CD4-positive, alpha-beta T cell treated with Interleukin-12 subunit alpha and Interleukin-12 subunit beta, for 1 hour (primary cell): ENCODE measurements at regions not wholly inside any gene's neighbourhood (a gene's known extent, or its start where the extent isn't known, plus 50 kb on each side); places are given as distances from the start of the nearest gene placed in this dataset.

Experiments
- DNase-seq: peaks from one replicate; pipeline ENCODE4 v3.0.0-alpha.2; 2020

DNA sequence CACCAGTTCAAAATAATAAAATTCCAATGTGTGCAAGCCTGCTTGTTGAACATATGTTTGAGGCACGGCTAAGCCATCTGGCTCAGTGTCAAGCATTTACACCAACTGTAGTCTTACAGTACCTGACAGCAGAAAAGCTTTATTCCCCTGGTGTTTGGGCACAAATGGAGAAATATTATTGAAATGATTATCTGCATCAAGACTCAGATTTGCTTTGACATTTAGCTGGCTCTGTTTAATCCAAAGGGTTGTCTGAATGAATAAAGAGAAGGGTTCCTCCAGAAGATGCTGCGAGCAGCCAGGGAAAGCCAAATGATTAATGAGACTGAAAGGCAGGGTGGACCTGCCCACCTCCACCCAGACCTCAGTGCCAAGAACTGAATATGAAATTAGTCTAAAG lies 393.2 kb upstream of the GALNT5 start:
- DNase-seq = no peak

DNA sequence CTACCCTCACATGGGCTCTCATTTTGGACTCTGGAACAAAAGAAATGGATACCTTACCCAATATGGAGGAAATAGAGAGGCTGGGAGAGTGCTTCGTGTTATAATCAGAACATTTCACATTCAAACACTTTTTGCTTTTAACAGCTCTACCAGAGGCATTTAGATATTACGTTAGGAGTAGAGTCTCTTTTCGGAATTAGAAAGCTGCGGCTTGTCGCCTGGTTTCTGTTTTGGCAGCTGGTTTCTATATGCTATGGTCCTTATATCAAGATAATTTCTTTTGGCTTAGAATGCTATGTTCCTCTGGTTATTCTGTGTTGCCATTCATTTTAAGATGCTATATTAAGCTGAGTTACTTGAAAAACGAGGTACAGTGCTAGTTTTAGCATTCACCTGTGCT lies 392.8 kb upstream of the GALNT5 start:
- DNase-seq = no peak

DNA sequence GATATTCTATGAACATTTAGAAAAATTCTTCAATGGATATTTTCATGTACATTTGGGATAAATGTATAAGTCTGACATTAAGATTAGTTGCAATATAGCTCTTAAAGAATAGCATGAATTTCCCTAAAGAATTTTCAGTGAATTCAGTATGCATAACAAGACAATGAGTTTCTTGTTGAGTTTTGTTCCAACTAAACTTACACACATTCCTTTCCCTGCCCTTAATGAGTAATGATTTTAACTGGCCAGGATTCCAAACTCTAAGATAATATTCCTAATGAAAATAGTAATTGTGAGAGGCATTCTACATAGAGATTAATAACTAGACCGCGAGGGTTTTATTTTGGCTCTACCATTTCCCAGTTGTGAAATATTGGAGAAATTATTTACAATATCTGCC lies 390.3 kb upstream of the GALNT5 start:
- no peak for DNase-seq

DNA sequence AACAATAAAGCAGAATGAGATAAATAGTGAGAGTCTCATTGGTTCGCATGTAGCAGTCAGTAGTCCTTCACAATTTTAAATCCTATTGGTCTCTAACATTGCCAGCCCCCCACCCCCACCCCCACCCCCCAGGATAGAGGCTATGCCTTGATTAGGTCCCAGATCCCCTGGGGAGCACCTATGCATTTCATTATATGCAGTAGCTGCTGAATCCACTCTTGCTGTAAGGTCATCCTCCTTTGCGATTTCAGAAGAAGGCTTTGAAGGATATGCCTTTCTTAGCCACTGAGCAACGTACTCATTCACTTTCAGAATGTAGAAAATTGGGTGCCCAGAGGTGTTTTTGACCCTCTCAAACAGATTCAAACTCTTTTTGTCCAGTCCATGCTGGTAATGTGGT lies 382.8 kb upstream of the GALNT5 start:
- no peak for DNase-seq

DNA sequence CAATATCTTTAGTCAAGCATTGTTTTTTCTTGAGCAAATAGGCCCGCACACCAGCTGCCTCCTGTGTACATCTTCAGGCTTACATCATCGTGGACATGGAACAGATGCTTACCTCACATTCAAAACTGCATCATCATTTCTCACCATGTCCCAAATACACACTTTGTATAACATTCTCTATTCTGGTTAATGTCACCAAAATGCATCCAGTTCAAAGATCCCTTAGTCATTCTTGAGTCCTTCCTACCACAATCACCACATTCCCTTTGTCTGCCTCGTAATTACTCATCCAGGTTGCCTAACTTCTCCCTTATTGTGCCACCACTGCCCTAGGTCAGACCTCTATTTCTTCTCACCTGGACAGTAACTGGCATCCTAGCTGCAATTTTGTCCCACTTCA lies 373.7 kb upstream of the GALNT5 start:
- no peak for DNase-seq

DNA sequence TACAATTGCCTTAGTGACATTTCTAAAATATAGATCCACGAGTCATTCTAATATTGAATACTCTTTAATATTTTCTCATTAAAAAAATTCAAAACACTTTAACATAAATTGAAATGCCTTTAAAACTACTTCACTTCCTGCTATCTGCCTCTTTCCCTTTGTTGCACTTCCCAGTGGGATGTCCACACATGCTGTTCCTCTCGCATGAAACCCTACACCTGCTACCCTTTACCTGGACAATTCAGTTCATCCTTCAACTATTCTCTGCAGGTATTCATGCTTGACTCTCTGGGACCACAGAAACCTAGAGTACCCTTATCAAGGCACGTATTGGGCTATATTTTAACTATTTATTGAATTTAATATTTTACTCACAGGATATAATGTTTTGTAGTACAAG lies 373.3 kb upstream of the GALNT5 start:
- DNase-seq = no peak

DNA sequence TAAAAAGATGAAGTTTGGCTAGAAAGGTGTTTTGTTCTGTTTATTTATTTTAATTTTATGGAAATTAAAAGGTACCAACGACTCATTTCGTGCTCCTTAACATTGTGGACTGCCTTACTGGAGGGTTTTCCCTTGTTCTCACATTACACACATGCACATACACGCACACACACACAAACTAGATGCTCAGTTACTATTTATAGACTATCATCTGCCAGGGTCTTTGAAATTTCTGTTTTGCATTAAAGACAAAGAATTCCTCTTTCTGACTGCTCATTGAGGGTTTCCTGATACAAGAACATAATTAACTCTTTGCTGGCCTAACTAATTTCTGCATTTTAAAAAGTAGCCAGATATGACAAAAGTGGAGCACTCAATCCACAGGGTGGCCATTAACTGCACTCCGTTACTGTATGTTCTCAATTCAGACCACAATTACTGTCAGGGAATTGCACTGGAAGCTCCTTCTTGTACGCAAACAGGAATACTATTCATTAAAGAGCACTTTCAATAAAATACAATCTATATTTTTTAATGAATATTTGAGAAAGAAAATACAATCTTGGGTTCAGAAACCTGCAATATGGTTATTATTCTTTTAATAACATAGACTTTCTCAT lies 366.9 kb upstream of the GALNT5 start:
- DNase-seq = no peak

DNA sequence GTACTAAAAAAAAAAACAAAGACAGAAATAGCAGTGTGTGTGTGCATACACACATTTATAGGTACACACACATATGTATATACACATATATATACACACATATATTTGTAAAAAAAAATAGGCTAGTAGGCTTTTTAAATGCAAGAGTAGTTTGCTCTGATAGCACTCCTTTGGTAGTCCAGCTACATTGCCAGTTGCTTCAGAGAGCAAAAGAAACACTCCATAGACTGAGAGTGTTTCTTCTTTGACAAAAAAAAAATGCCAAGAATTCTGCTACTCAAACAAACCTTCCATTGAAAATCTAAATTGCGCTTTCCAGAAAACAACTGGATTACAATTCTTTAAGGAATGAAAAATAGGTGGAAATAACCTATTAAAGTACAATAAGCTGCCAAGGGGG lies 365.9 kb upstream of the GALNT5 start:
- no peak for DNase-seq

DNA sequence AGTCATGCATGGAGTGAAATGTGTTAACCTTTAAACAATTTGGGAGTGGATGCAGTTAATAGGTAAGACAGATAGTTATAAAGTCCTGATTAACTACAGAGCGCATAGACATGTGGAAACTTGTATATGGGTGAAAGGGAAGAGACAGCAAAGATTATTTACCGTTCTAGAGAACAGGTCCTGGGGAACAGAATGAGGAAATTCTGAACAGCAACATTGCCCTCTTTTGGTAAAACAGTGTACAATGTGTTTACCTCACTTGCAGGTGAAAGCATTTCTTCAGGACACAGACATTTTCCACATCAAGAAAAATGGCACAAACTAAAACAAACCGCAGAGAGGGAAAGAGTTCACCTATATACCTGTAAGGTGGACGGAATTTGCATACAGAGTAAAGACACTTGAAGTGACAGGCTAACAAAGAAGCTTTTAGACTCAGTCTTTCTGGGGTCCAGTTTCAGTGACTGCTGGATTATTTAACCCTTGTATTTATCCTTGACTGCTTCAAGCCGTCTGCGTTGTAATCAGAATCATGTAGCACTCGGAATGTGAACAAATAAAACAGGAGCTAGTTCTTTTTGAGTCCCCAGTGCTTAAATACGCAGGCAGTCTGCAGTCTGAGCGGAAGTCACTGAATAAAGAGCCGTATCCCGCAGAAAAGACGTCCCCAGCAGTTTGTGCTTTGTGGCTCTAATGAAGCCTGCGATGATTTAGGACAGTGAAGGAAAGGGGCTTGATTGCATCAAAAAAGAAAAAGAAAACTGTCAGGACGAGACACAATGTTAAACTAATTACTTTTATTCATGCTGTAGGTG lies 364.8 kb upstream of the GALNT5 start:
- peak; percentile 27 for DNase-seq

DNA sequence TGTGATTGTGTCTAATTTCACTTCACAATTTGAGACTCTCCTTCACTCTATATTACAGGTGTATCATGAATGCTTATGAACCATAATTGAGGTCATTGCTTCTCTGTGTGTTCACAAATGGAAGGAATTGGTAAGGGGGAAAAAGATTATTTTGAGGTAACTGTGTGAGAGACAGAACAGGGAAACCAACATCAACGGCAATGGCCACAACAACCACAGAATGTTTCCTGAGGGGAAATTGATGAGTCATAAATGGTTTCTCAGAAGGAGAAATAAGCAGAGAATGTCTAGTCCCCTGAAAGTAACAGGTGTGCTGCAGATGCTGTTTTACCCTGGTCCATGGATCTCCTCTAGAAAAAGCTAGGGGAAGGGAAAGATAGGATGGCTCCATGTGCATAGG lies 361.2 kb upstream of the GALNT5 start:
- DNase-seq = no peak

DNA sequence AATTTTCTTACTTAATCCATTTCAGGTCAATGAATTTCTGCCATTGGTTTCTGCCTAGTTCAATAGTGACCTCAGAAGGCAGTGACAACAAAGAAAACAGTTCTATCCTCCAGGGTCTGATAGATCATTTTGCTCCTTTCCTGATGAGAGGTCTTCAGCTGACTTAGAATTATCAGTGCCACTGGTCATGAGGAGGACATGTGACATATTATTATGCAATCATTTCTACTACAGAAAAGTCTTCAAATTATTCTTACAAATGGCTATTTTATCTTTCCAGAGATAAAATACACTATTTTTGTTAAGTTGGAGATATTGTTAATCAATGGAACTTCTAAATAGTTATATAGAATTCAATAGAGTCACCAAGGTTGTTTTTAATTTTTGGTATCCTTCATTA lies 360.0 kb upstream of the GALNT5 start:
- no peak for DNase-seq

DNA sequence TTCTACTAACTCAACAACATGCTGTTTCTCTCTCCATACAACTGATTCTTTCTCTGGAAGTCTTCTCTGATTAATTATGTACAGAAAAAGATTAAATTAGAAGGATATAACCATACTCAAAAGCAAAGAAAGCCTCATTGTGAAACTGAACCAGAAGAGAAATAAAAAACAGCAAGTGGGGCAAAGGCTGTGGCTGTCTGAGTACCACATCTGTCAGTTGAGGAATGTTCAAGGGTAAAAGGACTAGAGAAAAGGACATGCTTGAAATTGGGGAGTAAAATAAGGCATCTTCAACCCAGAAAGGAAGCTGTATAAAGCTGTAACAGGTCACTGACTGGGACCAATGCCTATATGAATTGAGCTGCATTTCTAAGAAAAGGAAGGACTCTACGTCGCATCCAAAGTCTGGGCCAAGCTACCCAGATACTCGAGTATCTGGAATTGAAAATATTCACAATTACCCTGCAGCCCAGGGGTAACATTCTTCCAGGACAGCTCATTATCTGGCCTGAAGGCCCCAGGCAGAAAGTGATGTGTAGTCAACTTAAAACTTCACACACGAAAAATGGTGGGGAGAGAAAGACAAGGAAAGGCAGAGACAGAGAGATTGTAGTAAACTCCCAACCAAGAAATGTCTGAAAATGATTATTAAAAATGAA lies 356.0 kb upstream of the GALNT5 start:
- DNase-seq = no peak

DNA sequence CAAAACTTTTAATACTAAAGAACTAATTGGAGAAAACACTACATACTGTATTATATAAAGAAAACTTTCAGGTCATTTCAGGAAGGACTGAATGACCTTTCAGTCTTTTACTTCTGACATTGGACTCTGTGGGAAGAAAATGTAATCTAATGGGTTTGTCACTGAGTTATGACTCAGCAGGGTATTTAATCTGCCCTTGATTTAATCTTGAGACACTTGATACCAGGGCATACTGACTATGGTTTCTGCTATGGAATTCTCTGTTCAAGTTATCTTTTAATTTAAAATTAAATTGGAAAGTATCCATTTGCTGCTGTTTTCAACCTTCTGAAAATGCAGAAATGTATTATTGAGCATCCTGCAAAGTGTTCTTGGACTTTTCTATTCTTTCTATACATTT lies 354.2 kb upstream of the GALNT5 start:
- no peak for DNase-seq

DNA sequence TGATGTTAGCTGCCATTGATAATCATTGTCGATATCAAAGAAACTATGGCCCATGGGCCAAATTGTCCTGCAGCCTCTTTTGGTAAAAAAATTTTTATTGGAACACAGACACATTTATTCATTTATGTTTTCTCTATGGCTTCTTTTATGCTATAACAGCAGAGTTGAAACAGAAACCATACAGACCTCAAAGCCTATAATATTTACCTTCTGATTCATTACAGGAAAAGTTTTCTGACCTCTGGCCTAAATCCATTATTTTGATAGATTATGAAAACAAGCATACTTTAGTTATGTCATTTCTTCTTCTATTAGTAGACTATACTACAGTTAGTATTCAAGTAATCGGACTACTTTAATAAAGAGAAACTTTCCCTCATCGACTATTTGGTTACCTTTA lies 349.7 kb upstream of the GALNT5 start:
- no peak for DNase-seq

DNA sequence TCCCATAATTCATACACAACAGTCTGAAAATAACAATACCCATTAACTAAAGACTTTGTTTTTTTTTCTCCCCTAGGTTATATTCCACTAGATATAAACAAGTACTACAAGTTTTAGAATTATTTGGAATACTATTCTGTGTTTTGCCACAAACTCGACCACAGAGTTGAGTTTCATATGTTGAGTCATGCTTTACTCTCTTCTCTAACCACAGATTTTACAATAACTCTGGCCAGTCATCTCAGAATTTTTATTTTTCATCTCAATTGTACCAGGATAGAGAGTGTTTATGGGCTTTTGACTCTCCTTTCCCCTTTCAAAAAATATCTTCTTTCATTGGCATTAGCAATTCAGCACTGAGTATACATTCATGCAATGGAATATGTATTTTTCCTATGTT lies 348.7 kb upstream of the GALNT5 start:
- no peak for DNase-seq

DNA sequence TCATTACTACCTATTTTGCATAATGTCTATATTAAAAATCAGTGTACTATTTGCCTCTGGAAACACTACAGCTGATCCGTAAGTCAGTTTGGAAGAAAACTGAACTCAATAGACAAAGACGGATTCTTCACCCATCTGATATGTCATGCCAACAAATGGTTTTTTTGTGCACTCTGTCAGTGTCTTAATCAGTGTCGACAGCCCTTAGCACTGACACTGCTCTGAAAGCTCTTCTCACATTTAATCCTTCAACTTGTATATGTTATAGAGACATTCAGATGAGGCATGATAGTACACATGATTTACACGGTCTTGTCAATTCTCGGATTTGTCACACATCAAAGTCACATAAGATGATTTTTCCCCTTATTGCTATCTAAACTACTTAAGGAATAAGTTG lies 347.5 kb upstream of the GALNT5 start:
- DNase-seq = no peak

DNA sequence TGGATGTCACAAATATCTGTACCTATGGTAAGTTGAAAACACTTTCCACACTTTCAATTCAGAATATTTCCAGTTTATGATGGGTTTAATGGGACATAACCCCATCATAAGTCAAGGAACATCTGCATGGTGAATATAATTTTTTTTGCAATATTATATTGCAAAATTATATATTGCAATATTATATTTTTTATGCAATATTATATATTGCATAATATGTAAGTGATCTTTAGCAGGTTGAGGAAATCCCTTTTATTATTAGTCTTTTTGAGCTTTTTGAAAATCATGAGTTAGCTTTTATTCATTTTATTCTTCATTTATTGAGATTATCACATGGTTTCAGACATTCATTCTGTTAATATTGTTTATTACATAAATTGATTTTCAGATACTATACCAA lies 342.2 kb upstream of the GALNT5 start:
- DNase-seq = no peak

DNA sequence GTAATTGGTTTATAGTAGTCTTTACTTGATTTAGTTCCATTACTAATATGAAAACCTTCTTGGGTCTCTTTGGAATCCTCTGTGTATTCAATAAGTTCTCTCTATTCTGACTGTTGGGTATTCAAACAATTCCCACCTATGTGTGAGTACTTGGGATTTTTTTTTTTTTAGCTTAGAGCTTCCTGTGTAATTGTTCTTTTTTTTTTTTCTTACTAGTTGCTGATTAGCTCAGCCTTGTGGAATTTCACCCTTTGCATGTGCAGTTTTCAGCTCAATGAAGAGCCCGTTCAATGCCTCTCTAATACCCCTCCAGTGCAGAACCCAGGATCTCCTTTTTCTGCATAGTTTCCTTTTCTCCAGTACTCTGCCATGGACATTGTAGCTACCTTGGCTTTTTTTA lies 339.1 kb upstream of the GALNT5 start:
- no peak for DNase-seq

DNA sequence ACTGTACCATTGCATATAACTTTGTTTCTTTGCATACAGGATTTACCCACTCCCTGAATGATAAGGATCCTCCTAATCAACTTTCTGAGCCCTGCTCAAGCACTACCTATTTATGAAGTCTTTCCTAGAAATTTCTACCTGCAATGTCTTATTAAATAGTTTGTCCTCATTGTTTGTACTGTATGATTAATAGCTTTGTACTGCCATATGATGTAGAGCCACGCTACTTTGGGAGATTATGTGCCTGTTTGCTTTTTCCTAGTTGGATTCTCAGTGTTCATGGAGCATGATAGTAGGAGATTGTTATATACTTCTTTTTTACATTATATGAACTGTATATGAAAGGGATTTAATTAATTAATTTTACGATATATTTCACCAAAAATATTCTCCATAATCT lies 327.1 kb upstream of the GALNT5 start:
- no peak for DNase-seq

DNA sequence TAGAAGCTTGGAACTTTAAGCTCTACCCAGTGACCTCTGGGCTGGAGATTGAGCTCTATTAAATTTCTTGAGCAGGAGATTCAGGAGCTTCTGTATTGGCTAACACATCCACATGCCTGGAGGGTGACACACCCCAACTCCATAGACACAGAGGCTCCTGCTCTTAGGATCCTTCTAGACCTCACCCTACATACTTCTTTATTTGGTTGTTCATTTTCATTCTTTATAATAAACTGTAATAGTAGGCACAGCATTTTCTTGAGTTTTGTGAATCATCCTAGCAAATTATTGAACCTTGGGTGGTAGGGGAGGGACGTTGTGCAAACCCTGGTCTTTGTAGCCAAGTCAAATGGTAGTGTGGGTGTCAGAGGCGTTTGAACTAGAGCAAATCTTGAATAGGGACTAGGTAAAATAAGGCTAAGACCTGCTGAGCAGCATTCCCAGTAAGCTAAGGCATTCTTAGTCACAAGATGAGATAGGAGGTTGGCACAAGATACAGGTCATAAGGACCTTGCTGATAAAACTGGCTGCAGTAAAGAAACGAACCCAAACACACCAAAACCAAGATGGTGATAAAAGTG lies 323.8 kb upstream of the GALNT5 start:
- no peak for DNase-seq

DNA sequence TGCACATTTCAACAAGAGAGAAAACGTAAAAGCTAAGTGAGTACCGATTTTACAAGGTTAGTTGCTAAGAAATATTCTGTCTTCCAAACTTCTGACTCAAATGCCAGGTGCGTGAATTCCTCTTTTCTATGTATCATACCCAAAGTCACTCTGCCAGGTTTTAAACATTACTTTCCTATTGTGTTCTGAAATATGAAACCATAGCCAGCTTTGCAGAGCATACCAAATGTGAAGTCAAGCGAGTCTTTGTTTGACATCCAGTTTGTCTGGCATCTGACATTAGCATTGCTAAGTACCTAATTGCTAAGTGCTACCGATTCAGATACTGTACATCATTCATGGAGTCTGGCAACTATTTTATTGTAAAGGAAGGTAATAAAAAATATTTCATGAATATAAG lies 321.9 kb upstream of the GALNT5 start:
- no peak for DNase-seq

DNA sequence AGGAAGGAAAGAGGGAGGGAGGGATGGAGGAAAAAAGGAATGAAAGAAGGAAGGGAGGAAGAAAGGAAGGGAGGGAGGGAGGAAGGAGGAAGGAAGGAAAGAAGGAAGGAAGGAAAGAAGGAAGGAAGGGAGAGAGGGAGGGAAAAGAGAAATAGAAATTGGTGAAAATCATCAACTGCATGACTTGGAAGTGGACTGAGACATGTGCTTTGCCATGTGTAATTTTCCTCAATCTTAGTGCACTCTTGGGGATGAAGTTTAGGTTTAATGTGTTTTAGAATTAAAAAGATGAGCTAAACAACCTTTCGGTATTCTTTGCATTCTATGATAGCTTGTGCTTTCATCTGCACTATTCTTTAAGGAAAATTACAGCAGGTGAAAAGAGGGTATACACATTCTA lies 320.1 kb upstream of the GALNT5 start:
- DNase-seq = no peak

DNA sequence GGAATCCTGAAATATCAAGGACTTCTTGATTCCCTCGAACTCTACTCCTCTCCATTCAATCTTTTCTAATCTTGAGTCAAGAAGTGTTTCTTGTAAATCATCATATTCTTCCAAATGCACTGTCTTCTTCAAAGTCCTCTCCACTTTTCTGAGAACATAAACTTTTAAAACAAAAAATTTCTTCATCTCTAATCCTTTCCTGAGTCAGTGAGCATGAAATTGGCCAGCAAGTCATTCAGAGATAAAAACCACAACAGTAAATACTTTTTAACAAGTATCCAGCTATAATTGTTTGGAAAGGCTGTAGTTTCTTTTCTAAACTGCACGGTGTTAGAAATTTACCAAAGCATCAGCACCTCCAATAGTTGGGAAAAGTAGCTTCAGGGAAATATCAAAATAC lies 312.6 kb upstream of the GALNT5 start:
- DNase-seq = no peak

DNA sequence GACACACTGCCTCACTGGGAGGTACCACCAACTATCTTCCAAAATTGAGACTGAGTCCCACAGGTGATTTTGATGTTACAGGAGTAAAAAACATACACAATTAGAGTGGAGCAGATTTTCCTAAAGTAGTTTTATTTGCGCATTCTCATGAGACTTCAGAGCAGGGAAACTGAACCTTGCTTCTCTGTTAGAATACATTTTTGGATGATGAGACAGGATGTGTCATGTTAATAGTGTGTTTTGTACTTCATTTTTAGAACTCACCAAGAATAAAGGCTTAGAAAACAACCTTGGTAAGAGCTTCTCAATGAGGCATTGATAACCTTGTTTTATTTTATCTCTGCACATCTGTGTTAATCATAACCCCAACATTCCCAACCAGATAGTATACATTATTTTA lies 310.2 kb upstream of the GALNT5 start:
- no peak for DNase-seq
